Spleen (tissue), 11 donors: ENCODE measurements at regions not wholly inside any gene's neighbourhood (a gene's known extent, or its start where the extent isn't known, plus 50 kb on each side); places are given as distances from the start of the nearest gene placed in this dataset.

ENCODE experiments used
- DNase-seq: peaks from one replicate; pipeline ENCODE4 v3.0.0-alpha.2; 2020
- H3K27ac ChIP-seq, 8 donors: fragments of 200-600 bp; sonication (generic) in 7 of 8; 1 replicate in 4 of 8; 2 replicates in 4 of 8; pipeline versions ENCODE4 v1.5.0 to v1.8.0; 2016 to 2021; ENCODE audit warnings: inconsistent platforms in 4 of 8, mild to moderate bottlenecking in 4 of 8, moderate library complexity in 1 of 8
- H3K27me3 ChIP-seq, 7 donors: fragments of 200-600 bp; sonication (generic) in 6 of 7; replicated peaks in 1 of 7; 1 replicate in 4 of 7; 2 replicates in 3 of 7; pipeline versions ENCODE4 v1.5.0 to v1.8.0; 2016 to 2021; ENCODE audit warnings: inconsistent platforms in 3 of 7, mild to moderate bottlenecking in 1 of 7
- H3K36me3 ChIP-seq, 6 donors: fragments of 200-600 bp; sonication (generic) in 5 of 6; 1 replicate in 4 of 6; 2 replicates in 2 of 6; pipeline versions ENCODE4 v1.5.0 to v1.8.0; 2016 to 2021; ENCODE audit warnings: inconsistent platforms in 2 of 6
- H3K4me1 ChIP-seq, 6 donors: fragments of 200-600 bp; sonication (generic) in 5 of 6; 1 replicate in 3 of 6; 2 replicates in 3 of 6; pipeline versions ENCODE4 v1.5.0 to v1.8.0; 2016 to 2021; ENCODE audit warnings: inconsistent platforms in 3 of 6
- H3K4me3 ChIP-seq, 8 donors: fragments of 200-600 bp; sonication (generic) in 7 of 8; 1 replicate in 4 of 8; 2 replicates in 4 of 8; pipeline versions ENCODE4 v1.5.0 to v1.8.0; 2016 to 2021; ENCODE audit warnings: inconsistent platforms in 4 of 8, mild to moderate bottlenecking in 4 of 8, moderate library complexity in 2 of 8
- H3K9me3 ChIP-seq, 8 donors: fragments of 200-600 bp; sonication (generic) in 7 of 8; 1 replicate in 4 of 8; 2 replicates in 4 of 8; pipeline versions ENCODE4 v1.5.0 to v1.8.0; 2016 to 2021; ENCODE audit warnings: inconsistent platforms in 4 of 8
- POLR2A ChIP-seq, 3 donors: fragments of 450-650 bp; IDR thresholded peaks; one replicate each; pipeline ENCODE4 v1.5.1; 2017; ENCODE audit warnings: antibody characterized with exemption in 3 of 3, mild to moderate bottlenecking in 1 of 3
- POLR2AphosphoS5 ChIP-seq, 3 donors: sonication (generic); formaldehyde crosslinking; IDR thresholded peaks; one replicate each; pipeline ENCODE4 v1.5.1; 2017; ENCODE audit warnings: antibody characterized with exemption in 3 of 3
- WGBS, 5 donors: extraction: QIAGEN DNeasy Blood & Tissue Kit in 3 of 5; methylation state at CpG; one replicate each; pipeline versions ENCODE4 v1.1.5 to v1.1.7; 2013 to 2018; 5-methylcytosine and 5-hydroxymethylcytosine counted together
- intact Hi-C: fragments of 100-400 bp; cut with DNase I; formaldehyde crosslinking; loops from one replicate; pipeline ENCODE4 v1.15.0; 2023; ENCODE audit warnings: low total_unique reads
- TF ChIP-seq, protein P1 (sequence below), 11 experiments: fragments of 200-600 bp in 7 of 11; fragments of 450-650 bp in 4 of 11; sonication (generic) in 4 of 11; IDR thresholded peaks in 8 of 11; conservative IDR thresholded peaks in 3 of 11; 1 replicate in 7 of 11; 2 replicates in 4 of 11; pipeline versions ENCODE4 v1.4.0 to v1.8.0; 2016 to 2021; ENCODE audit warnings: antibody characterized with exemption in 11 of 11, inconsistent platforms in 4 of 11, mild to moderate bottlenecking in 1 of 11
- donor health status: healthy with polysubstance abuse.
- donor health status: DM: no; HTN: no; CAD: no; lungs with moderate emphysema.
- donor health status: DM: no; HTN: no; CAD: no.
- donor health status: Bipolar disorder and iron deficiency.
- donor health status: healthy.
- donor health status: DM: no; HTN: no; CAD: no.
- donor health status: DM: yes; HTN: yes; CAD: no.

DNA sequence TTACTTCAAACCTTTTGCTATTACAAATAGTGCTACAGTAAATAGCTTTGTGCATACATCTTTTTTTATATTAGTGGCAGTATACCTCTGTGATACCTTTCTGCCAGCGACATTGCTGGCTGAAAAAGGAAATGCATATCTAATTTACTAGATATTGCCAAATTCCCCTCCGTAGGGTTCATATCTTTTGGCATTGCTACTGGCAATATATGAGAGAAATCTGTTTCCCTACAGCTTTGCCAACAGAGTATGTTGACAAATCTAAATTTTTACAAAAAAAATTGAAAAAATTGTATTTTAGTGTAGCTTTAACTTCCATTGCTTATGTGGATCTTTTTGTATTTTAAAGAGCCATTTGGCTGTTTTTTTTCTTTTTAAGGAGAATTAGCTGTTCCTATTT is 426.7 kb downstream of the TRIB2 start:
- Histone ChIP-seq H3K27me3 (peaks cover 0 to 8% (median 0%) of the 10 kb centered on the region in 7 donors), H3K4me1 (no peaks in the 10 kb centered on the region), H3K9me3 (no peaks in the 10 kb centered on the region), H3K27ac (no peak overlapping the region), H3K36me3 (no peaks in the 10 kb centered on the region), H3K4me3 (no peak overlapping the region)
- no peak for DNase-seq
- WGBS, 5 donors: 56 to 73% (median 68%) methylated on average over 2 of the region's 2 CpGs
- intact Hi-C loops: no loop called here
- no peak for TF ChIP-seq POLR2A (IDR thresholded peaks at IDR 0.05)

DNA sequence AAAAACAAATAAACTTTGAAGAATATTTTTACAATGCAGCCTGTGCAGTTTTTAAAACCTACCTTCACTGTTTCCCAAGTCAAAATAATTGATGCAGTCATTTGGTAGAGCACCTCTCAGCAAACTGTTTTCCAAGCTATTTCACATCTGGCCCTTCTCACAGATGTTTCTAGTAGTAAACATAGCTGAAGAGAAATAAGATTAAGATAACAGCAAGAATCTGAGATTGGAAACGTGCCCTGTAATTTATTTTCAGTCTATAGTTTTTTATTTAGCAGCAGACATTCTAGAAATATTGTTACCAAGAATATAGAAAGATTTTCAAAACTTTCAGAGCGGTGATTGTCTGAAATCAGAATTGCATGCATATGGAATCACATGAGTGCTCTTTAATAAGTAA is 440.2 kb downstream of the TRIB2 start:
- 44 to 56% (median 51%) methylated on average over 2 of the region's 2 CpGs for WGBS, 5 donors
- Histone ChIP-seq H3K9me3 (no peaks in the 10 kb centered on the region), H3K36me3 (no peaks in the 10 kb centered on the region), H3K27me3 (no peaks in the 10 kb centered on the region), H3K4me3 (no peak overlapping the region), H3K27ac (no peak overlapping the region), H3K4me1 (no peaks in the 10 kb centered on the region)
- TF ChIP-seq, protein P1, sequence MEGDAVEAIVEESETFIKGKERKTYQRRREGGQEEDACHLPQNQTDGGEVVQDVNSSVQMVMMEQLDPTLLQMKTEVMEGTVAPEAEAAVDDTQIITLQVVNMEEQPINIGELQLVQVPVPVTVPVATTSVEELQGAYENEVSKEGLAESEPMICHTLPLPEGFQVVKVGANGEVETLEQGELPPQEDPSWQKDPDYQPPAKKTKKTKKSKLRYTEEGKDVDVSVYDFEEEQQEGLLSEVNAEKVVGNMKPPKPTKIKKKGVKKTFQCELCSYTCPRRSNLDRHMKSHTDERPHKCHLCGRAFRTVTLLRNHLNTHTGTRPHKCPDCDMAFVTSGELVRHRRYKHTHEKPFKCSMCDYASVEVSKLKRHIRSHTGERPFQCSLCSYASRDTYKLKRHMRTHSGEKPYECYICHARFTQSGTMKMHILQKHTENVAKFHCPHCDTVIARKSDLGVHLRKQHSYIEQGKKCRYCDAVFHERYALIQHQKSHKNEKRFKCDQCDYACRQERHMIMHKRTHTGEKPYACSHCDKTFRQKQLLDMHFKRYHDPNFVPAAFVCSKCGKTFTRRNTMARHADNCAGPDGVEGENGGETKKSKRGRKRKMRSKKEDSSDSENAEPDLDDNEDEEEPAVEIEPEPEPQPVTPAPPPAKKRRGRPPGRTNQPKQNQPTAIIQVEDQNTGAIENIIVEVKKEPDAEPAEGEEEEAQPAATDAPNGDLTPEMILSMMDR (IDR thresholded peaks at IDR 0.05 in 8 of 11, conservative IDR thresholded peaks at IDR 0.05 in 3 of 11): no peak
- TF ChIP-seq POLR2A (IDR thresholded peaks at IDR 0.05) (no peak), POLR2AphosphoS5 (IDR thresholded peaks at IDR 0.05) (no peak)
- no peak for DNase-seq
- intact Hi-C loops: no loop called here

DNA sequence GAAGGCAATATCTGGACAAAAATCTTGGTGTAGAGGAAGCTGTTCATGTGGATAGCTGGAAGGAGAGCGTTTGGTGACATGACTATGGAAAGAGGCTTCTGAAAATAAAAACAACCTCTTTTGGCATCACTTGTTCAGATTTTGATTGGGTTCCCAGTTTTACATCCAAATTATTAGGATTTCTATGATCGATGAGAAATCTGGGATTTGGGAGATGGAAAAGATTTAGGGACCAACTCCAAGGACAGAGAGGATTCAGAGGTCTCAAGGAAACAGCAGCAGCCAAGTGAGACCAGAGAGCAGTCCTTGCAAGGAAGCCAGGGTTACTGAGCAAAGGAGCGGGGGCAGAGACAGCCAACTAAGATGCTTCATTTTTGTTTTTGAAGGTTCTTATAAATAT is 441.7 kb downstream of the TRIB2 start:
- 57 to 73% (median 70%) methylated on average over 3 of the region's 3 CpGs for WGBS, 5 donors

DNA sequence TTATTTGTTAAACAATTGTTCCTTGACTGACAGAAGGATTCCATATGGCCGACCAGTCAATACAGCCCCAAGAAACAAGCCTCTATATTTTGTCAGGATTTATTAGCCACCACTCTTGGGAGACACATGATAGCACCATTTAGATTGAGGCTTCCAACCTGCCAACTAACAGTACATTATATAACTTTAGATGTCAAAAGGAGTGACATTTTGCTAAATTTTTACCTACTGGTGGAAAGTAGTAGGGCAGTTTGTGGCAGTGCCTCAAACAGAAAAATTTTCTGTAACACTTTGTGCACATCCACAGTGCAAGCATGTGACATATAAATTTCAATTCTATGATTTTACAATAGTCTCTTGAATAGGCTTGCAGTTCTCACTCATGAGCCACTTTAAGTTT is 464.0 kb downstream of the TRIB2 start:
- DNase-seq: no peak
- no peaks in the 10 kb centered on the region for H3K27me3 ChIP-seq
- no peaks in the 10 kb centered on the region for H3K4me1 ChIP-seq
- TF ChIP-seq POLR2A (IDR thresholded peaks at IDR 0.05): no peak
- TF ChIP-seq POLR2AphosphoS5 (IDR thresholded peaks at IDR 0.05): no peak
- TF ChIP-seq, protein P1 (IDR thresholded peaks at IDR 0.05 in 8 of 11, conservative IDR thresholded peaks at IDR 0.05 in 3 of 11): no peak
- H3K27ac ChIP-seq: no peak overlapping the region
- WGBS, 5 donors: 81 to 94% (median 91%) methylated on average over 1 of the region's 1 CpG
- H3K36me3 ChIP-seq: no peaks in the 10 kb centered on the region
- no peak overlapping the region for H3K4me3 ChIP-seq
- H3K9me3 ChIP-seq: peaks cover 0 to 29% (median 9%) of the 10 kb centered on the region in 8 donors
- intact Hi-C loops: no loop called here

More for the DNA sequence above, 441.7 kb downstream of the TRIB2 start:
- no peak for TF ChIP-seq POLR2A (IDR thresholded peaks at IDR 0.05)
- no peak for TF ChIP-seq POLR2AphosphoS5 (IDR thresholded peaks at IDR 0.05)
- TF ChIP-seq, protein P1 (IDR thresholded peaks at IDR 0.05 in 8 of 11, conservative IDR thresholded peaks at IDR 0.05 in 3 of 11): no peak
- Histone ChIP-seq H3K9me3 (no peaks in the 10 kb centered on the region), H3K27me3 (no peaks in the 10 kb centered on the region), H3K36me3 (no peaks in the 10 kb centered on the region), H3K4me1 (no peaks in the 10 kb centered on the region), H3K4me3 (no peak overlapping the region), H3K27ac (no peak overlapping the region)
- intact Hi-C loops: no loop called here
- DNase-seq: no peak

DNA sequence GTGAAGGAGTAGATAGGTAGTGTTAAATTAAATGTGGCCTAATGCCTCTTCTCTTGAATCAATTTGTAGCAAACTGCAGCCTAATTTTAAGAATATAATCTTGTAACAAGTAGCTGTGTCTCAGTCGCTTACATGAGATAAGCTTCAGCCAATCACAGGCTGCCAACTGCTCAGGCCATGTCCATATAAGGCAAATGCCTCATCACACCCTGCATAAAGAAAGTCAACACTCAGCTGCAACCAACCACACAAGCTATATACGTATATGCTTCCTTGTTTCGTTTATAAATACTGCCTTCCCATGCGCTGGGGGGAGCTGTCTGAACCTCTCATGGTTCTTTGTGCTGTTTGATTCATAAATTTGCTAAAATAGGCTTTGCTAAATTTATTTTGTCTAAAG is 476.3 kb downstream of the TRIB2 start:
- Histone ChIP-seq H3K36me3 (no peaks in the 10 kb centered on the region), H3K27ac (no peak overlapping the region), H3K4me3 (no peak overlapping the region), H3K27me3 (peaks cover 0 to 16% (median 0%) of the 10 kb centered on the region in 7 donors), H3K9me3 (no peaks in the 10 kb centered on the region), H3K4me1 (no peaks in the 10 kb centered on the region)
- WGBS, 5 donors: 60 to 73% (median 63%) methylated on average over 4 of the region's 4 CpGs
- intact Hi-C loops: no loop called here
- DNase-seq: no peak
- TF ChIP-seq POLR2A (IDR thresholded peaks at IDR 0.05) (no peak), POLR2AphosphoS5 (IDR thresholded peaks at IDR 0.05) (no peak)
- TF ChIP-seq, protein P1 (IDR thresholded peaks at IDR 0.05 in 8 of 11, conservative IDR thresholded peaks at IDR 0.05 in 3 of 11): no peak
